ENCODE measurements at regions not wholly inside any gene's neighbourhood (a gene's known extent, or its start where the extent isn't known, plus 50 kb on each side); places are given as distances from the start of the nearest gene placed in this dataset.

DNA sequence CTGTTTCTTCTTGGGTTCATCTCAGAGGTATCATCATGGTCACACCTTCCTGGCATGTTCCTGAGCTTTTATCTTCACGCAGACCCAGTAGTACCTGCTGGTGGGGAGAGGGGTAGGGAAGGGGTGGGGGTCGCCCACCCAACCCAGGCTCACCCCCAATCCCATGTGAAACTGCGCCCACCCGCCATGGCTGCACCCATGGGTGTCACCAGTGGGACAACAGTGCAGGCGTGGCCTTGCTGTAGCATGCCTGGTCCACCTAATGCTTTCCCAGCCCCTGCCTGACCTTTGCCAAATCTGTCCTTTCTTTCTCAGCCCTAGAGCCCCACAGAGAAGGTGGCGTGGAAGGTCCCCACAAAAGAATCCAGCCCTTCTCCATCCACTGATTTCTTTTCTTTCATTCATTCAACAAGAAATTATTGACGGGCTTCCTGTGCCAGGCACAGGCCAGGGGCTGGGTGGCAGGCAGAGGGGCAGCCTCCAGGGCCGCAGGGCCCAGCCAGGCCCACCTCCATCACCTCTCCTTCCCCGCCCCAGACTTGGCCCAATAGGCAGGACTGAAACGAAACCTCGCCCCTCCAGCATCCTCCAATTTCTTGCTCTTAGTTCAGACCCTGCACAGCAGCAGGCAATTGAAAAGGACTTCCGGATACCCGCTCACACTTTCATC is 79.1 kb upstream of the TNRC6C start:
- TF ChIP-seq RAD21 (IDR thresholded peaks at IDR 0.05 in 1 of 2, conservative IDR thresholded peaks at IDR 0.05 in 1 of 2; ENCODE audit: low read depth in 2 of 2, low read length in 2 of 2) (no peak), MAX (IDR thresholded peaks at IDR 0.05) (no peak), CBX8 (IDR thresholded peaks at IDR 0.05; ENCODE audit: borderline replicate concordance, low read depth, low read length) (no peak), POLR2A (IDR thresholded peaks at IDR 0.05; ENCODE audit: control extremely low read depth in 1 of 2, low read depth in 2 of 2, low read length in 2 of 2) (no peak)
